Activated T-helper 1 cell treated with anti-CD3 and anti-CD28 coated beads, Interleukin-12 subunit alpha, Interleukin-12 subunit beta, Interleukin-2, Interleukin-4 antibody, amounts not matched to agents 30 ng/mL and 10 ng/mL and 1 ng/mL, durations not matched to agents 14 hours and 24 hours and 36 hours (primary cell): ENCODE measurements at regions not wholly inside any gene's neighbourhood (a gene's known extent, or its start where the extent isn't known, plus 50 kb on each side); places are given as distances from the start of the nearest gene placed in this dataset.

ENCODE experiments used
- DNase-seq: peaks from one replicate; pipeline ENCODE4 v3.0.0; 2021; ENCODE audit warnings: low spot score
- H3K27ac Mint-ChIP-seq: one replicate; pipeline ENCODE4 v1.8.0; 2021; ENCODE audit warnings: mild to moderate bottlenecking, mixed read lengths
- H3K27me3 Mint-ChIP-seq: one replicate; pipeline ENCODE4 v1.8.0; 2022; ENCODE audit warnings: mild to moderate bottlenecking, moderate library complexity, mixed read lengths; ENCODE audit not compliant: insufficient read depth
- H3K36me3 Mint-ChIP-seq: one replicate; pipeline ENCODE4 v1.8.0; 2021; ENCODE audit warnings: low read depth, mixed read lengths
- H3K4me1 Mint-ChIP-seq: one replicate; pipeline ENCODE4 v1.8.0; 2021; ENCODE audit warnings: low read depth, mixed read lengths
- H3K4me3 Mint-ChIP-seq: one replicate; pipeline ENCODE4 v1.8.0; 2021; ENCODE audit warnings: mild to moderate bottlenecking, moderate library complexity, mixed read lengths
- H3K9me3 Mint-ChIP-seq: one replicate; pipeline ENCODE4 v1.8.0; 2021; ENCODE audit warnings: mixed read lengths
- intact Hi-C: fragments of 100-400 bp; cut with micrococcal nuclease; formaldehyde crosslinking; loops from one replicate; pipeline ENCODE4 v1.15.1; 2024

- no peak for DNase-seq
- H3K4me1 Mint-ChIP-seq: no peaks in the 10 kb centered on the region
- no peak overlapping the region for H3K4me3 Mint-ChIP-seq
- no peaks in the 10 kb centered on the region for H3K36me3 Mint-ChIP-seq
- no peak overlapping the region for H3K27ac Mint-ChIP-seq
- intact Hi-C loops: no loop called here
- H3K9me3 Mint-ChIP-seq: peaks cover 5% of the 10 kb centered on the region
- no peaks in the 10 kb centered on the region for H3K27me3 Mint-ChIP-seq
Measured at GRCh38 chr17:65332779-65333178, 195.6 kb downstream of the RGS9 start.

GRCh38 chr17:65332375-65332774, 195.2 kb downstream of the RGS9 start:
- no peak for DNase-seq
- no peaks in the 10 kb centered on the region for H3K27me3 Mint-ChIP-seq

GRCh38 chr17:65328567-65328966, 191.4 kb downstream of the RGS9 start:
- Mint-ChIP-seq H3K4me3 (no peak overlapping the region), H3K27ac (no peak overlapping the region), H3K4me1 (no peaks in the 10 kb centered on the region), H3K9me3 (no peaks in the 10 kb centered on the region), H3K27me3 (no peaks in the 10 kb centered on the region), H3K36me3 (no peaks in the 10 kb centered on the region)
- DNase-seq: no peak
- intact Hi-C loops: no loop called here

More at GRCh38 chr17:65332375-65332774, 195.2 kb downstream of the RGS9 start:
- Mint-ChIP-seq H3K4me1 (no peaks in the 10 kb centered on the region), H3K9me3 (peaks cover 1% of the 10 kb centered on the region), H3K36me3 (no peaks in the 10 kb centered on the region), H3K4me3 (no peak overlapping the region), H3K27ac (no peak overlapping the region)
- intact Hi-C loops: no loop called here

- no peak for DNase-seq
- no peaks in the 10 kb centered on the region for H3K27me3 Mint-ChIP-seq
- no peaks in the 10 kb centered on the region for H3K9me3 Mint-ChIP-seq
- H3K4me1 Mint-ChIP-seq: no peaks in the 10 kb centered on the region
- H3K27ac Mint-ChIP-seq: no peak overlapping the region
- intact Hi-C loops: no loop called here
- H3K36me3 Mint-ChIP-seq: no peaks in the 10 kb centered on the region
- no peak overlapping the region for H3K4me3 Mint-ChIP-seq
Measured at GRCh38 chr17:65324611-65325342, 187.6 kb downstream of the RGS9 start.

- no peaks in the 10 kb centered on the region for H3K9me3 Mint-ChIP-seq
- intact Hi-C loops: no loop called here
- no peak for DNase-seq
- H3K4me3 Mint-ChIP-seq: no peak overlapping the region
- H3K27me3 Mint-ChIP-seq: peaks cover under 1% of the 10 kb centered on the region
- H3K27ac Mint-ChIP-seq: no peak overlapping the region
- no peaks in the 10 kb centered on the region for H3K4me1 Mint-ChIP-seq
- no peaks in the 10 kb centered on the region for H3K36me3 Mint-ChIP-seq
Measured at GRCh38 chr17:65323049-65323448, 185.9 kb downstream of the RGS9 start.

GRCh38 chr17:65320820-65321219, 183.7 kb downstream of the RGS9 start:
- no peaks in the 10 kb centered on the region for H3K4me1 Mint-ChIP-seq
- H3K36me3 Mint-ChIP-seq: no peaks in the 10 kb centered on the region
- no peaks in the 10 kb centered on the region for H3K9me3 Mint-ChIP-seq
- H3K27me3 Mint-ChIP-seq: peaks cover 5% of the 10 kb centered on the region
- H3K27ac Mint-ChIP-seq: no peak overlapping the region
- intact Hi-C loops: no loop called here
- DNase-seq: no peak
- H3K4me3 Mint-ChIP-seq: no peak overlapping the region

- H3K4me3 Mint-ChIP-seq: no peak overlapping the region
- H3K4me1 Mint-ChIP-seq: peaks cover 6% of the 10 kb centered on the region
- no peaks in the 10 kb centered on the region for H3K9me3 Mint-ChIP-seq
- no peak for DNase-seq
- H3K27me3 Mint-ChIP-seq: peaks cover 23% of the 10 kb centered on the region
- no peaks in the 10 kb centered on the region for H3K36me3 Mint-ChIP-seq
- no peak overlapping the region for H3K27ac Mint-ChIP-seq
- intact Hi-C loops: no loop called here
Measured at GRCh38 chr17:65314212-65314611, 177.0 kb downstream of the RGS9 start.

- H3K27me3 Mint-ChIP-seq: peaks cover 22% of the 10 kb centered on the region
- peaks cover 6% of the 10 kb centered on the region for H3K4me1 Mint-ChIP-seq
Measured at GRCh38 chr17:65312718-65313377, 175.7 kb downstream of the RGS9 start.

GRCh38 chr17:65311261-65311660, 174.1 kb downstream of the RGS9 start:
- Mint-ChIP-seq H3K4me1 (peaks cover 6% of the 10 kb centered on the region), H3K36me3 (no peaks in the 10 kb centered on the region), H3K4me3 (no peak overlapping the region), H3K27ac (no peak overlapping the region), H3K27me3 (peaks cover 23% of the 10 kb centered on the region), H3K9me3 (no peaks in the 10 kb centered on the region)
- intact Hi-C loops: no loop called here
- DNase-seq: no peak

More at GRCh38 chr17:65312718-65313377, 175.7 kb downstream of the RGS9 start:
- intact Hi-C loops: no loop called here
- no peaks in the 10 kb centered on the region for H3K36me3 Mint-ChIP-seq
- H3K4me3 Mint-ChIP-seq: no peak overlapping the region
- no peaks in the 10 kb centered on the region for H3K9me3 Mint-ChIP-seq
- H3K27ac Mint-ChIP-seq: no peak overlapping the region
- no peak for DNase-seq

- H3K36me3 Mint-ChIP-seq: no peaks in the 10 kb centered on the region
- H3K9me3 Mint-ChIP-seq: no peaks in the 10 kb centered on the region
- H3K4me3 Mint-ChIP-seq: no peak overlapping the region
- H3K4me1 Mint-ChIP-seq: no peaks in the 10 kb centered on the region
- H3K27ac Mint-ChIP-seq: no peak overlapping the region
- DNase-seq: no peak
- peaks cover 22% of the 10 kb centered on the region for H3K27me3 Mint-ChIP-seq
- intact Hi-C loops: no loop called here
Measured at GRCh38 chr17:65307961-65308316, 170.8 kb downstream of the RGS9 start.

GRCh38 chr17:65307081-65307960, 170.2 kb downstream of the RGS9 start:
- intact Hi-C loops: no loop called here
- Mint-ChIP-seq H3K36me3 (no peaks in the 10 kb centered on the region), H3K4me3 (no peak overlapping the region), H3K4me1 (no peaks in the 10 kb centered on the region), H3K9me3 (no peaks in the 10 kb centered on the region), H3K27me3 (peaks cover 17% of the 10 kb centered on the region), H3K27ac (no peak overlapping the region)
- no peak for DNase-seq

GRCh38 chr17:65305778-65306177, 168.6 kb downstream of the RGS9 start:
- no peaks in the 10 kb centered on the region for H3K36me3 Mint-ChIP-seq
- no peaks in the 10 kb centered on the region for H3K9me3 Mint-ChIP-seq
- no peak for DNase-seq
- no peaks in the 10 kb centered on the region for H3K4me1 Mint-ChIP-seq
- intact Hi-C loops: no loop called here
- H3K27me3 Mint-ChIP-seq: peaks cover 11% of the 10 kb centered on the region
- no peak overlapping the region for H3K27ac Mint-ChIP-seq
- H3K4me3 Mint-ChIP-seq: no peak overlapping the region

- no peak for DNase-seq
- no peak overlapping the region for H3K4me3 Mint-ChIP-seq
- no peaks in the 10 kb centered on the region for H3K4me1 Mint-ChIP-seq
- H3K36me3 Mint-ChIP-seq: no peaks in the 10 kb centered on the region
- no peaks in the 10 kb centered on the region for H3K9me3 Mint-ChIP-seq
- intact Hi-C loops: no loop called here
- peaks cover 10% of the 10 kb centered on the region for H3K27me3 Mint-ChIP-seq
- no peak overlapping the region for H3K27ac Mint-ChIP-seq
Measured at GRCh38 chr17:65305116-65305515, 167.9 kb downstream of the RGS9 start.
